ENCODE measurements at regions not wholly inside any gene's neighbourhood (a gene's known extent, or its start where the extent isn't known, plus 50 kb on each side); places are given as distances from the start of the nearest gene placed in this dataset.

DNA sequence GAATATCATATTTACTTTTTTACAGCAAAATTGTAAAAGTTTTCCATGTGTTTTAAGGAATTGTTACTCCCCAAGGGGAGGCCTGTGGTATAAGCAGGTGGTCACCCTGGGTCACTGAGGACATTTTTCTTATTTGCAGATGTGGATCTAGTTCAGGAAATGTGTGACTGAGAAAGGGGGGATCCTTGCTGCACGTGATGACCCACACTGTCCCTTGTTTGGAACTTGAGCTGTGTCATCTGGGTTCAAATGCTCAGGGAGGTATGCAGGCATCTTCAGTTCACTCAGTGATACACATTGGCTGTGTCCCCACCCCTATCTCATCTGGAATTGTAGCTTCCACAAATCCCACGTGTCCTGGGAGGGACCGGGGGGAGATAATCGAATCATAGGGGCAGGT is 431.9 kb upstream of the CDH4 start:
- no peak for DNase-seq

- no peak for DNase-seq
Measured at GRCh38 chr20:60820918-60821317, 431.1 kb upstream of the CDH4 start.

DNA sequence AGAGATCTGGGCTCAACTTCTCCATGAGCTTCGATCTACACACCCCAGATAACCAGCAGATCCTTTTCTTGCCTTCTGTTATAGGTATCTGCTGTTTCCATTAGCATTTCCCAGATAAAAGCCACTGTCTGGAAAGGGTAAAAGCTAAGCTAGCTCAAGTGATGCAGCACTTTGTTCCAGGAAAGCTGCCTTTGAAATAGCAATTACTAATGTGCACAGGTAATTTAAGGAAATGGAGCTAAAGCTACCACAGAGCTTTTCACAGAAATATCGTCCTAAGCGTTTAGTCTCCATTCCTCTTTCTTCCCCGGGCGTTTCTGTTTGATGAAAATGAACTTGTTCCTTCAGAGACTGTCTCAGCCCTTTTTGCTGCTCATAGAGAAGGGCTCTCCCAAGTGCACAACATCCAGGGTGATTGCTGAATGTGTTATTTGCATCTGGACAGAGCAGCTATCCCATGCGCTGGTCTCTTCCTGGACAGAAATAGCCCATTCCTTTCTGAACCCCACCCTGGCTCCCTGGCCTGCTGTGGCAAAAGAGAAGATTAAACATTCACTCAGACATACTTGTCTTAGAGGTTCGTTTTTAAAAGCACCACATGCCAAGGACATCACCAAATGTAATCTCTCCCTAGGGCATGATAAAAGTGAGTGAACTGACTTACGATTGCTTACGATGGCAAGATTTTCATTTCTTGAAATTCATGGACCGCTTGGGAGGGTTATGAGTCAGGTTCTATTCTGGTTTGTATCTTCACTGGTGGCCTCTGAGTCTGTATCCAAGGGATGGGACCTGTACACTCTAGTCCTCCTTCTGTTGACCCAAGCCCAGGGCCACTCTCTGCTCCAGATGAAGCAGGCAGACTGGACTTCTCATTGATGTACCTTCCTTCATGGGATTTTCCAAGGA is 429.1 kb upstream of the CDH4 start:
- no peak for DNase-seq

DNA sequence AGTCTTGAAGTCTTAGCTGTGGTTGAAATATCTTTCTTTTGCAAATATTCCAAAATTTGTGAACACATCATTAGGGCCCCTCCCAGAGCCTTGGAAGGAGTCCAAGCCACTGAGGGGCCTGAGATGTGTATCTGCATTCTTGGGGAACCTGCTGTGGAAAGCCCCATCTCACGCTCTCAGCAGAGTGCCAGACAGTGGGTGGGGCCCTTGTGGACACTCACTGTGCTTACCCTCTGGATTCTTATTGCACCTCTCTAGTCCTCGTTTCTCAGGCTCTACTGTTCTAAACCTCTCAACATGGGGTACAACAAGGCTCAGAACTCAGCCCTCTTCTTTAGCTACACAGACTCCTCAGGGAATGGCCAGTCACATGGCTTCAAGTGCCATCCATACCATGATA is 416.2 kb upstream of the CDH4 start:
- no peak for DNase-seq

- no peak for DNase-seq
Measured at GRCh38 chr20:60837173-60837770, 414.8 kb upstream of the CDH4 start.

GRCh38 chr20:60838297-60838696 is 413.8 kb upstream of the CDH4 start:
- DNase-seq = no peak

- no peak for DNase-seq
Measured at GRCh38 chr20:60840971-60841370, 411.1 kb upstream of the CDH4 start.

- no peak for DNase-seq
Measured at GRCh38 chr20:60845146-60845545, 406.9 kb upstream of the CDH4 start.

- no peak for DNase-seq
Measured at GRCh38 chr20:60851826-60852704, 400.0 kb upstream of the CDH4 start.

DNA sequence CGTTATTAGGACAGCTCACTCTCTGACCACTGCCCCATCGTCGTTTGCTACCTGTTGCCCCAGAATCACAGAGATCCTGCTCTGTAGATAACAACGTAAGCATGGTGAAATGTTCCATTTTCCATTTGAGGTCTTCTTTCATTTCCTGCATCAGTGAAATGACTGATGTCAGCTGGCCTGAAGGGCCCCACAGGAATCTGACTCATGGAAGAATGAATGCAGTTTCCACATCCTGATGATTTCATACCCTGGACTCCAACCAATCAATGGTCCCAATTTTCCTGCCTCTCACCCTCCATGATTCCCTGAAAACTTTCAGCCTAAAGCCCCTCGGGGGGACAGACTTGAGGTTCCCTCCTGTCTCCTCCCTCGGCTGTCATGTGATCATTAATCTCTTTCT is 394.4 kb upstream of the CDH4 start:
- no peak for DNase-seq

- no peak for DNase-seq
Measured at GRCh38 chr20:60862601-60863000, 389.5 kb upstream of the CDH4 start.

- DNase-seq = no peak
Measured at GRCh38 chr20:60863548-60863947, 388.5 kb upstream of the CDH4 start.

DNA sequence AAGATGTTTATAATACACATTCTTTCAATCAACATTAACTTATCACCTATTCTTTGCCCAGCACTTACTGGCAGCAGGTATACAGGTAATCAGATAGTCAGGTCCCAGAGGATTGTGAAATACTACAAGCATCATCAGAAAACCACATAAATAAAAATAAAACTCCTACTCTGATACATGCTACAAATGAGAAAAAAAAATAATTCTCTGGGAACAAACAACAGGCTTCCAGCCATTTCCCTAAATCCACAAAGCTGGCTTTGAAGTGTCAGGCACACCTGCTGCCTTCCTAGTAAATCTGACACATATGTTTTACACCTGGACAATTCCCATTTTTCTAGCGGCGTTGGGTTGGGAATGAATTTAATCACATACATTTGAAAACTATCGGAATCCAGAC is 384.5 kb upstream of the CDH4 start:
- no peak for DNase-seq

- DNase-seq = no peak
Measured at GRCh38 chr20:60868316-60868891, 383.7 kb upstream of the CDH4 start.

DNA sequence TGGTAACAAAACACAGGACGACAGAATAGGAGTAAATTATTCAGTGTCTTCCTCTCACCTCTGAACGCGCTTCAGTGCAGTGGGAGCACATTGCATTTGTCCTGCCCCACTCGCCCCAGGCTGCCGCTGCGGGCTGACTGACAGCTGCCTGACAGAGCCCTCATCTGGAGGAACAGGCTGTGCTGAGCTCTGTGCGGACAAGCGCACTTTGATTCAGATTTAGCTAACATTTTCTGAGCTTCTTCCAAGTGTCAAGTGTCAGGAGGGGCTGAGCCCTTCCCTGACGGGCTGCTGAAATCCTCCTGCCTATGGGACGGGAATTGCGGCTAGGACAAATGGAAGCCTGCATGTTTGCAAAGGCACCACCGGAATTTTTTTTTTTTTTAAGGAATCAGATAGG is 383.0 kb upstream of the CDH4 start:
- DNase-seq = no peak

DNA sequence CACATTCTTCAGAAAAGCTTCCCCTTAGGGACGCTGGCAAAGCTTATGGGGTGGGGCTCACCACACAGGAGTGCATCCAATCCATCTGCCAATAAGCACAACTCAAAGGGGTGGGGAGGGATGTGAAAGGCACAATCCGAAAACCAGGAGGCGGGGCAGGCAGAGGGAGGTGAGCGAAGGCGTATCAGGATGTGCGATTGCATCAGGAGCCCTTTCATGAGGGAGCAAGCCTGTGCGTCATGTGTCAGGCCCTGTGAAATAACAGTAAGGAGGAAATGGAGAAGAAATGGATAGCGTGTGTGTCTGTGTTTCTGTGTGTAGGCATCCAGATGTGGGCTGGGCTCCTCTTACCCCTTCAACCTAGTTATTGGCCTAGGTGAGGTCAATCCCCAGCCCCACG is 382.4 kb upstream of the CDH4 start:
- no peak for DNase-seq

DNA sequence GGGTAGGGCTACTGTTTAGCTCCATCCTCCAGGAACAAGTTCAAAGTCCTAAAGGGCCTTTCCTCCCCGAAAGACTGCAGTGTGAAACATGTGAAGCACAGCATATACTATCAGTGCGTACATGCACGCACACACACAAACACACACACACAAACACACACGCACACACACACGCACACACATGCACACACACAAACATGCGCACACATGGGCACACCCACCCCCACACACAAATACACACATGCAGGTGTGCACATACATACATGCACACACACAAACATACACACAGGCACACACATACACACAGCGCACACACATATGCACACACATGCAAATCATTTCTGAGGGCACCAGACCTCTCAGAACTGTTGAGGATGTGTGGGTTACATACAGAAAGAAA is 382.0 kb upstream of the CDH4 start:
- DNase-seq = no peak

DNA sequence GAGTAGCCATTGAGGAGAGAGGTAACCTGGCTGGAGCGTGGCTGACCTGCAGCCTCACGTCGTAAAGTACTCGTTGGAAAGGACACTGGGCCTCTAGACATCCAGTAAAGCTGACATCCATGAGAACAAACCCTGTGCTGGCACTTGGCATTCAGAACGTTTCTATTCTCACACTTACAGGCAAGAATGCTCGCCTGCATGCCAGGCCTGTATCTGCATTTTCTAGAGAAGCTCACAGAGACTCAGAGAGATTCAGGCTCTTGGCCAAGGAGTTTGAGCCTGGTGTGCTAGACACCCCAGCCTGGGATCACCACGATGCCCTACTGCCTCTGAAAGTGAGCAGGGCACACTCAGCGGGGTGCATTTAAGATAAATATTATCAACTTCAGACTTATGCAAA is 379.8 kb upstream of the CDH4 start:
- DNase-seq = no peak

DNA sequence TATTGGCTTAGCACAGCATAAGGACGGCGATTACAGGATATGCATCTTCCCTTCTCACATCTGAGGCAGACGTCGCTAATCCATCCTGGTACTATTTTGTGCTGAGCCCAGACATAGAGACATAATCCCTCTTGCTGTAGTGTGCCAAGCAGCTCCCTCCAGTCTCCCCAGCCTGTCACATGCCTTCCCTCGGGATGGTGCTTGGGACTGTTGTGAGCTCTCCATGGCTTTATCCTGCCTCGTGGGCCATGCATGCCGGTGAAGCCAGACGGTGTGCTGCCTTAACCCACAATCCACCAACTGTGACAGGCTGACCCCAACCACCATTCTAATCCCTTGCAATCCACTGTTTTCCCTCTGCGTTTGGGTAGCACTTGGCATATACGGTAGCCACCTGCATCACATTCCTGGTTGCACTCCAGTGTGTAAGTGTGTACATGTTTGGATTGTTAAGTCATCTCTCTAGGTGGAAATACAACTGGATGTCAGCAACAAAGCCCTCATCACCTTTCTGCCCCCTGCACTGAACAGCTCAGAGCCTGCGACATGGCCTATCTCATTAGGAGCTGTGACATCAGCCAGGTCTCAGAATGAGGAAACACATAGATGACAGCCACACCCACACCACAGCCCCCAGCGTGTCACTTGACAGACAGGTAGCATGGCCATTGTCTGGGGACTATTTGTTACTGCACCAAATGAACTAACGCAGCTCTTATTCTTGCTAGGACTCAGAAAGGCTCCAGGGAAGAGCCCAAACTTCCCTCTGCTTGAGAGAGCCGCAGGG is 374.8 kb upstream of the CDH4 start:
- no peak for DNase-seq

DNA sequence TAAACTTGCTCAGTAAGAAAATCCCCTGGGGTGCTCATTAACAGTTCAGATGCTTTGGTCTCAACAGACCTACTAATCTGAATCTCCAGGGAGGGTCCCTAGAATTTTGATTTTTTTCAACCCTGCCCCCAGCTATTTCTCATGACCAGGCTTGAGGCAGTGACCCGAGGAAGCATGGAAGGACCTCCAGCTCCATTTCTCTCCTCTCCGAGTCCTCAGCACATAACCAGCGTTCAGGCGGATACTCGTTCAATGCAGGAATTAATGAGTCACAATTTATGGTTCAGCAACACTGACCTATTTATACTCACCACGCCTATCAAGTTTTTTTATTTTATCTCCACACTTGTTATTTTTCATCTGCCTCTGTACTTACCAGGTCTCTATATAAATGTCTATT is 369.2 kb upstream of the CDH4 start:
- no peak for DNase-seq

DNA sequence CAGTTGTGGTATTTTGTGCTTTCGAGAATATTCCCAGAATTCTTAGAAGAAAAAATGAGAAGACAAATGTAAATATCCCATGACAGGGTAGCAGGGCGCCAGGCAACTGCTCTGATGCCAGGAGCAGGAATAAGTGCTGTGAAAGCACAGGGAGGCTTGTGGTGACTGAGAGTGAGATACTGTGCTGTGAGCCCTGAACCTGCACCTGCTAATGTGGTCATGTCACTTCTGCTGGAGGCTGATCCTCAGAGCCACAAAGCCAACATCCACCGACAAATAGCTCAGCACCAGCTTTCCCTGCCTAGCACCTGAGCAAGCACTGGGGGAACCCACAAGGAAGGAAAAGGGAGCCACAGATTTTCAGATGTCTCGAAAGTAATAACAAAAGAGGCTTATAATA is 368.6 kb upstream of the CDH4 start:
- DNase-seq = no peak

- DNase-seq = no peak
Measured at GRCh38 chr20:60884277-60884676, 367.8 kb upstream of the CDH4 start.

DNA sequence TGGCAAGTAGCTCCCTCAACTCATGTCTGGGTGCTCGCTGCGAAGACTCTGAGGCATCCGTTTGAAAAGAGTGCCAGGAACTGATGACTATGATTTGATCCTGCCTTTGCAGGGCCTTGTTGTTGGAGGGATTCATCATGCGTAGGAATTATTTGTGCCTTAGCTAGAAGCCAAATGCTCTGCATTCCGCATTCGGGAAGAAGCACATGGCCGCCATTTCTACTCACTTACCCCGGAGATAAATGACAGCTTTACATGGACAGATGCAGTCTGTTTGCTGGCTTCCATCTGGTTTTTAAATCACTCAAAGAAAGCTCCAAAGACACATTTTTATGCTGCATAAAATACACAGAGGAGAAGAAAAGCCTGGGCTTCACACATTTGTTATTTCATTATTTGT is 363.3 kb upstream of the CDH4 start:
- DNase-seq = no peak
